Hepatocyte (in vitro differentiated cells): ENCODE measurements at regions not wholly inside any gene's neighbourhood (a gene's known extent, or its start where the extent isn't known, plus 50 kb on each side); places are given as distances from the start of the nearest gene placed in this dataset.

ENCODE experiments used
- EZH2 ChIP-seq: fragments of 200-600 bp; sonication (generic); IDR thresholded peaks from 2 replicates; pipeline ENCODE4 v1.6.1; 2016; ENCODE audit warnings: antibody characterized with exemption, mild to moderate bottlenecking, borderline replicate concordance
- EZH2phosphoT487 ChIP-seq: fragments of 200-600 bp; sonication (generic); IDR thresholded peaks from one replicate; pipeline ENCODE4 v1.6.1; 2018; ENCODE audit warnings: antibody characterized with exemption, mild to moderate bottlenecking, low read depth, moderate library complexity; ENCODE audit not compliant: unreplicated experiment, severe bottlenecking
- TF ChIP-seq, protein P1 (sequence below): fragments of 200-600 bp; sonication (generic); IDR thresholded peaks from 2 replicates; pipeline ENCODE4 v1.5.1; 2016; ENCODE audit warnings: antibody characterized with exemption, mild to moderate bottlenecking; ENCODE audit not compliant: poor library complexity

DNA sequence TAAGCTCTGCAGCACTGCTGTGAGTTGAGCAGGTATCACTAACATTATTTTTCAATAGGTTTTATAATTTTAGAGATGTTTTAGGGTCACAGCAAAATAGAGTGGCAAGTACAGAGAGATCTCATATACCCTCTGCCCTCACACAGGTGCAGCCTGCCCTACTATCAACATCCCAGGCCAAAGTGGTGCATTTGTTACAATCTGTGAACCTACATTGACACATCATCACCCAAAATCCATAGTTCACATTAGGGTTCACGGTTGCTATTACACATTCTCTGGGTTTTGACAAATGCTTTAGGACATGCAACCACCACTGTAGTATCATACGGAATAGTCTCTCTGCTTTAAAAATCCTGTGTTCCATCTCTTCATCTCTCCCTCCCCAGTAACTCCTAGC lies 173.1 kb downstream of the DHX15 start:
- TF ChIP-seq, protein P1, sequence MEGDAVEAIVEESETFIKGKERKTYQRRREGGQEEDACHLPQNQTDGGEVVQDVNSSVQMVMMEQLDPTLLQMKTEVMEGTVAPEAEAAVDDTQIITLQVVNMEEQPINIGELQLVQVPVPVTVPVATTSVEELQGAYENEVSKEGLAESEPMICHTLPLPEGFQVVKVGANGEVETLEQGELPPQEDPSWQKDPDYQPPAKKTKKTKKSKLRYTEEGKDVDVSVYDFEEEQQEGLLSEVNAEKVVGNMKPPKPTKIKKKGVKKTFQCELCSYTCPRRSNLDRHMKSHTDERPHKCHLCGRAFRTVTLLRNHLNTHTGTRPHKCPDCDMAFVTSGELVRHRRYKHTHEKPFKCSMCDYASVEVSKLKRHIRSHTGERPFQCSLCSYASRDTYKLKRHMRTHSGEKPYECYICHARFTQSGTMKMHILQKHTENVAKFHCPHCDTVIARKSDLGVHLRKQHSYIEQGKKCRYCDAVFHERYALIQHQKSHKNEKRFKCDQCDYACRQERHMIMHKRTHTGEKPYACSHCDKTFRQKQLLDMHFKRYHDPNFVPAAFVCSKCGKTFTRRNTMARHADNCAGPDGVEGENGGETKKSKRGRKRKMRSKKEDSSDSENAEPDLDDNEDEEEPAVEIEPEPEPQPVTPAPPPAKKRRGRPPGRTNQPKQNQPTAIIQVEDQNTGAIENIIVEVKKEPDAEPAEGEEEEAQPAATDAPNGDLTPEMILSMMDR = no peak
- TF ChIP-seq EZH2 (no peak), EZH2phosphoT487 (no peak)
